D721Med (cell line): ENCODE measurements at regions not wholly inside any gene's neighbourhood (a gene's known extent, or its start where the extent isn't known, plus 50 kb on each side); places are given as distances from the start of the nearest gene placed in this dataset.

Experiments
- DNase-seq: peaks from one replicate; pipeline ENCODE4 v3.0.0; 2011; ENCODE audit warnings: low spot score; ENCODE audit not compliant: insufficient read length
- FAIRE-seq: peaks from 2 replicates; lab custom pipeline; 2011; peaks lifted over from hg19 to GRCh38; lab: Jason Lieb, UNC
- CTCF ChIP-seq: IDR thresholded peaks from 2 replicates; pipeline ENCODE4 v1.5.1; 2012; ENCODE audit warnings: mild to moderate bottlenecking, control low read depth; ENCODE audit not compliant: insufficient read depth; ENCODE audit errors: missing control alignments

DNA sequence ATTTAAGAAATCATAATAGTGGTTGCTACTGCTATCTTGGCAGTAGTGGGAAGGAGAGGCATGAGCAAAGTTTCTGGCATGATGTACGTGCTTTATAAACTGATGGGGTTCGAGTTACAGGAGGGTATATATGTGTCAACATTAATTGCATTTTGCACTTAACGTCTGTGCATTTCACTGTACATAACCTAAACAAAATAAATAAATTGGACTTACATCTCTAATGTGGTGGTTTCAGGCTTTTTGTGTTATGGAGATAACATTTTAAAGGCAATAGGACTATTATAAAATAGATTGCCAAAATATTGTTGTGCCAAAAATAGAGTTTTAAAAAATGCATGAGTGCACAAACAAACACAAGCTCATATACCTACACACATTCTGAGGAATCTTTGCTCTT, 1001.1 kb upstream of the GJE1 start:
- DNase-seq (no peak), FAIRE-seq (no peak)
- no peak for TF ChIP-seq CTCF

DNA sequence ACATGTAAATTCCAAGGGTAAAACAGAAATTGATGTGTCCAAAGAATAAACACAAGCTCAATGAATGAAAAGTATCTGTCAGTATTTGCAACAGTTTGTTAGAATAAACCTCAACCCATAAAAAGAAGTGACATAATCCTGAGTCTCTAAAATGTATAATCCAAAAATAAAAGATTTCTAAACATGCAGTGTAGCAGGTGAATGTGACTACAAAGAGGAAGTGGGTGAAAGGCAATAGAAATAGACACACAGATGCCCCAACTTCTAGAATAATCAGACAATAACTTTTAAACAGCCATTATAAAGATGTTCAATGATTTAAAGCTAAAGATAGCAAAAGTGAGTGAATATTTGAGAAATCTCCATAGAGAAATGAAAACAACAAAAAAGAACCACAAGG, 1009.2 kb upstream of the GJE1 start:
- TF ChIP-seq CTCF: no peak
- DNase-seq: no peak
- FAIRE-seq: no peak

DNA sequence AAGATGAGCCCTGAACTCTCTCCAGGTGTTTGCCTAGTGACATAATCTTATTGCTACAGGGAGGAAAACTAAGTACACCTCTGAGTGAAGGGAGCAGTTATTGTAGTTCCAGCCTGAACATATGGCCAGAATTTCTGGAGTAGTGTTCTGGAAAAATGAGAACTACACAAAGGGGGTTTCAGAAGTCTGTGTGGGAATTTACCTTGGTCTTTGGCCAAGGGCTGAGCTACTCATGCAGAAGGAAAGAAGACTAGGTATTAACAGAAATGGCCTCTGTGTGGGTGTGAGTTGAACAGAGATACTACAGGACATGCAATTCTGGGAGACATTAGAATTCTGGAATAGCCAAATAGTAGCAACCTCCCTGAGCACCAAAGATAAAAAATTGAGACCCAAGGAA, 1009.7 kb upstream of the GJE1 start:
- DNase-seq (no peak), FAIRE-seq (no peak)

GRCh38 chr6:141118991-141119390, 1013.7 kb upstream of the GJE1 start:
- DNase-seq: no peak
- no peak for FAIRE-seq
- TF ChIP-seq CTCF: no peak

More for the DNA sequence above, 1009.7 kb upstream of the GJE1 start:
- TF ChIP-seq CTCF: no peak

GRCh38 chr6:141117874-141118273, 1014.9 kb upstream of the GJE1 start:
- TF ChIP-seq CTCF: no peak
- FAIRE-seq: no peak

DNA sequence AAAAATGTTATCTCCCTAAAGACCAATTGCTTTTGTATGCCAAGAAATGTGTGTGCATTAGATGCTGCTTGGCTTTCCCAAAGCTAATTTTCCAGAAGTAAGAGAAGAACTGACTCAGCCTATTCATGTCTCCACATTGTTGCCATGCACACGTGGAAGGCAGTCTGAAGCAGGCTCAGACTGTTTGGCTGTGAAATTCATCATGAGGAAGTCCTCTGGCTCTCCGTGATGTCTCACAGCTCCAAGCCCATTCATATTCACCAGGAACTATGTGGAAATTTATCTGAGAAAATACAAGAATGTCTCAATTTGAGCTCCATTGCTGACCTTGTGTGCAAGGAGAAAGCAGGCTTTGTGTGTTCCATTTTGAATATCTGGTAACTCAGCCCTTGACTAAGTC, 1022.2 kb upstream of the GJE1 start:
- DNase-seq (no peak), FAIRE-seq (no peak)

More at GRCh38 chr6:141117874-141118273, 1014.9 kb upstream of the GJE1 start:
- no peak for DNase-seq

More for the DNA sequence above, 1022.2 kb upstream of the GJE1 start:
- TF ChIP-seq CTCF: no peak
